GM23248 (cell line): ENCODE measurements at regions not wholly inside any gene's neighbourhood (a gene's known extent, or its start where the extent isn't known, plus 50 kb on each side); places are given as distances from the start of the nearest gene placed in this dataset.

Source experiments
- EZH2 ChIP-seq: fragments of 200-600 bp; sonication (generic); IDR thresholded peaks from 2 replicates; pipeline ENCODE4 v1.6.1; 2018; ENCODE audit warnings: antibody characterized with exemption, mild to moderate bottlenecking; ENCODE audit not compliant: insufficient read depth, poor library complexity, severe bottlenecking
- EZH2phosphoT487 ChIP-seq: fragments of 200-600 bp; sonication (generic); IDR thresholded peaks from 2 replicates; pipeline ENCODE4 v1.6.1; 2018; ENCODE audit warnings: antibody characterized with exemption, moderate library complexity, mild to moderate bottlenecking, low read depth; ENCODE audit not compliant: insufficient read depth

DNA sequence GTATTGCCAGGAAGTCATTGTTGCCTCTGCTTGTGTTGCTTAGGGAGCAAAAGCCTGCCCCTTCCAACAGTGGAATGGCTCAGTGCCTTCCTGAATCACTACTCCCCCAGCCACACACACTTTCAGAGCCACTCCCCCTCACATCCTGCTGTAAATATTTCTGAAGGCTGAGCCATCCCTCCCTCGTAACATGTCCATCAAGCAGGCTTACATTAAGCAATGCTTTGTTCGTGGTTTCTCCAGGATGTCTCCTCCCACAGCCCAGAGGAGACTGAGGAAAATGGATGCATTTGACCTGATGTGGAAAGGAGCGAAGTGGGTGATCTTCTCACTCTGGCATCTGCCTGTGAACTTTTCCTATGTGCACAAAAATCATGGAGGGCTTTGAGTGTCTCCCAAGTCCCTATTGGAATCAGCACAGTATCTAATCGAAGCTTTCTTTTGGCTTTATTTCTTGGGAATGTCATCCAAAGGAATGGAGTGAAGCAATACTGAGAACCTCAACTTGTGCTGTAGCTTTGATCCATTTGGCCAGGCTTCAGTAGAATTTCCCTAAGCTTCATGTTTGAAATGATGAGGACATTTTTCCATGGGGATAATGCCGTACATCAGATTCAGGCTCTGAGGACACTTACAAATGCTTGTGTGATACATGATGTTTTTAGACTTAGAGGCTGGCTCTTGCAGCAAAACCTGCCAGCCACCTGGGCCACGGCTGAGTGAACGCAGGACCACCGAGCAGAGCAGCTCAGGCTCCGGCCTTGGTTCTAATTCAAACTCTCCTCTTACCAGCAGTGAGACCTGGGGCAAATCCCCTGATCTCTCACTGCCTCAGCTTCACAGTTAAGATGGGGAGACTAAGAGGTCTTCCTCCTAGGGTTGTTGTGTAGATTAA is 389.1 kb downstream of the ENC1 start:
- TF ChIP-seq EZH2 (no peak), EZH2phosphoT487 (no peak)
